HG03432 (cell line): ENCODE measurements at regions not wholly inside any gene's neighbourhood (a gene's known extent, or its start where the extent isn't known, plus 50 kb on each side); places are given as distances from the start of the nearest gene placed in this dataset.
"Not testable (repeated sequence)": the region's sequence is repeated elsewhere in the genome, so short reads cannot be mapped to it uniquely, and the experiment has no call there.

Experiments used
- ATAC-seq: cut with Tn5 transposase; IDR thresholded peaks from one replicate; pipeline ENCODE4 v1.9.1; 2021; ENCODE audit warnings: mild to moderate bottlenecking, moderate library complexity; ENCODE audit not compliant: unreplicated experiment

DNA sequence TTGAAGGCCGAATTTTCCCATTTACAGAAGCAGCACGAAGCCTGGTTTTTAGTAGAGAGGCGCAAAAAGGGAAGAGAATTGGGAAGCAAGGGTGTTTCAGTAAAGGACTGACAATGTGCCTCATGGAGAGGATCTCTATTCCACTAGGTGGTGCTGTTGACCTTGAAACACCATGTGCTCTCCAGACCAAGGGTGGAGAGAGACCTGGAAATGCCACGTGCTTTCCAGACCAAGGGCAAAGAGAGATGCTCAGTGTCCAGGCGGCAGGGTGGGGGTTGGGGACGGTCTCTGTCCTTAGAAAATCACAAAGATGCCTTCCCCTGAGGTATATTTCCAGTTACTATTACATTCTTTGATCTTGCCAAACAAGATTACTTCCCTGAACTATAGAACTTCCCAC lies 425.3 kb downstream of the CSNK1G3 start:
- ATAC-seq = no peak

DNA sequence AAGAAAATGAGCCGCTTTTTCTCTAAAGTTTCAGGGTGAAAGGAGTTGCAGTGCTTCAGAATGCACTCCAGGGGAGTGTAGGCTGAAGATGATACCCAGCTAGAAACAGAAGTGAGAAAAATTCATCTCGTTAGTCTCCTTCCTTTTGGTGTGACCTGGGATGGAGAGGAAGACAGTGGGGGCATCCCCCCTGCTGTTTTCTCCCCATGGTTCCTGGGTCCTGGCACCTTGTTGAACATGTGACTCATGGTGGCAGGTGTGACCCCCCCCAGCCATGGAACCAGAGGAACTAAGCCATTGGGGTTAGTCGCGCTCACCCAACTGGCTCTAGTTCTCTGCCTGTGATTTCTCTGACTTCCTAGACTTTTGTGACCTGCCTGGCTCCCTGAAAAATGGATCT lies 424.6 kb downstream of the CSNK1G3 start:
- no peak for ATAC-seq

DNA sequence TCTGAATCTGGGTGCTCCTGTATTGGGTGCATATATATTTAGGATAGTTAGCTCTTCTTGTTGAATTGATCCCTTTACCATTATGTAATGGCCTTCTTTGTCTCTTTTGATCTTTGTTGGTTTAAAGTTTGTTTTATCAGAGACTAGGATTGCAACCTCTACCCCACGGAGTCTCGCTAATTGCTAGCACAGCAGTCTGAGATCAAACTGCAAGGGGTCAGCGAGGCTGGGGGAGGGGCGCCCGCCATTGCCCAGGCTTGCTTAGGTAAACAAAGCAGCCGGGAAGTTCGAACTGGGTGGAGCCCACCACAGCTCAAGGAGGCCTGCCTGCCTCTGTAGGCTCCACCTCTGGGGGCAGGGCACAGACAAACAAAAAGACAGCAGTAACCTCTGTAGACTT lies 421.8 kb downstream of the CSNK1G3 start:
- not testable (repeated sequence) for ATAC-seq

DNA sequence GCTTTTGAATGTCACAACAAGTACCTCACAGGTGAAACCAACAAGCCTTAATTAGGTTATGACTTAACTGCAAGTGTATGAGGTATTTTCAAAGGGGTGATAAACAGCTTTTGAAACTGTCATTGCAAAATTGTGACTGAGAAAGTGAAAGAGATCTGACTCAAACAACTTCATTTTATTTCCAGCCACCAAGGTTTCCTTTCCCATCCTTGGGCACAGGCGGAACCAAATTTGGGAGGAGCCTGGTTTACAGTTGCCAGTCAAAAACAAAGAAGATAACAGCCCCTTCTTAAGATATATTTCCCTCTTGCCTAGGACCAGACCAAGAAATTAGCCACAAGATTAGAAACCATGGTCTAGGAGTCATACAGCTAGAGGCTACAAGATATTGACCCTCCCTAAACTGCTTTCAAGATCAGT lies 417.1 kb downstream of the CSNK1G3 start:
- ATAC-seq = peak; percentile 79

DNA sequence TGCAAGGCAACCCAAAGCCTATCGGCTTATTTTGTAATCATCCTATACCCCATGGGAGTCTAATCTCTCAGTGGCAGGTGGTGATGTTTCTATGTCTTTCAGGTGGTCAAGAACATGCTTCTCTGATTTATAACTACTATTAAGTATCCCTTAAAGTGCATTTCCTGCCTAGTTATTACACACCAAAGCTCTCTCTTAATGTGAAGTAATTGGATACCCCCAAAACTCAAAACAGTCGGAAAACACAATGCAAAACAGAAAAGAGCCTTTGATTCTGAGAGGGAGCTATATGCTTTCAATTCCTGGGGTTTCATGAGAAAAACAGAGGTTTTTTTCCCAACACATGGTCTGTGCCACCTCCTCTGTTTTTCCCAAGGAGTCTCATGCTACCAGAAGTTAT lies 416.4 kb downstream of the CSNK1G3 start:
- ATAC-seq = no peak

DNA sequence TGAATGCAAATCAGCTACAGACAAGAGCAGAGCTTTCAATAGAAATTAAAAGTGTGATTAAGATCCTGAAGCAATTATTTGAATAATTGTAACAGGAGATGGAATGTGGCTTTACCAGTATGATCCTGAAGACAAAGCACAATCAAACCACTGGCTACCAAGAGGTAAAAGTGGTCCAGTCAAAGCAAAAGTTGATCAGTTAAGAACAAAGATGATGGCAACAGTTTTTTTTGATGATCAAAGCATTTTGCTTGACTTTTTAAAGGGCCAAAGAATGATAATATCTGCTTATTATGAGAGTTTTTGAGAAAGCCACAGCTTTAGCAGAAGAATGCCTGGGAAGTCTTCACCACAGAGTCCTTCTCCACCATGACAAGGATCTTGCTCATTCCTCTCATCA lies 409.2 kb downstream of the CSNK1G3 start:
- ATAC-seq = no peak

DNA sequence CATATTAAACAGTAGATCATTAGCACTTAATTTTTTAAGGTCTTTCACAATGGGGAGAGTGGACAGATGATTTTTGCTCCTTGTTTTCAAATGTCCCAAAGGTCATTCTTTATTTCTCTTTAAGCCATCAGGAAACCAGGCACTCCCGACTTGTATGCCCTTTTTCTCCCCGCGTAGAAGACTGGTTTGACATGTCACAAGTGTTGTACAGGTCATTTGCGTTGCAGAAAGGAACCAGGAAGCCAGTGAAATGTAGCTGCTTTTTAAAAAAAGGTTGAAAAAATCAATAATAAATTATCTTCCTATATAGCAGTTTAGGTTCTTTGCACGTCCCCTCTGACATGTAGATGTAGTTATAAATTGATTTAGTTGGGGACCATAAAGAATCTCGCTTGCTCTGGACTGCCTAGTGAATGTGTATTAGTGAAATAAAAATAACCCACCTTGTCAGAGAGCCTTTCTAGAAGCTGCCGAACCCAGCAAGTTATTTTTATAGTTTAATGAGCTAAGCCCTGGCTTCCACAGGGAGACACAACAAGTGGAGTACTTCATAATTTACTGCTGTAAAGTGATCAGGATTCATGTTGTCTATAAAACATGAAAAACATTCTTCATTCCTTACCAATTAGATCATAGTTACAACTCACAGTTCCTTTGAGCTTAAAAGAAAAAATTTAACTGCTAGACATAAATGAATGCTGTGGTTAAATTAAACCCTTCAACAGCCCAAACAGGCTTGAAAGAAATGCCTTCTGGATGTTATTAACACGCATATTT lies 404.6 kb downstream of the CSNK1G3 start:
- no peak for ATAC-seq

DNA sequence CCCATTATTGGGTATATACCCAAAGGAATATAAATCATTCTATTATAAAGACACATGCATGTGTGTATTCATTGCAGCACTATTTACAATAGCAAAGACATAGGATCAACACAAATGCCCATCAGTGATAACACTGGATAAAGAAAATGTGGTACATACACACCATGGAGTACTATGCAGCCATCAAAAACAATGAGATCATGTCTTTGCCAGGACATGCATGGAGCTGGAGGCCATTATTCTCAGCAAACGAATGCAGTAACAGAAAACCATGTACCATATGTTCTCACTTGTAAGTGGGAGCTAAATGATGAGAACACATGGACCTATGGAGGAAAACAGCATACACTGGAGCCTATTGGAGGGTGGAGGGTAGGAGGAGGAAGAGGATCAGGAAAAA lies 402.4 kb downstream of the CSNK1G3 start:
- no peak for ATAC-seq

DNA sequence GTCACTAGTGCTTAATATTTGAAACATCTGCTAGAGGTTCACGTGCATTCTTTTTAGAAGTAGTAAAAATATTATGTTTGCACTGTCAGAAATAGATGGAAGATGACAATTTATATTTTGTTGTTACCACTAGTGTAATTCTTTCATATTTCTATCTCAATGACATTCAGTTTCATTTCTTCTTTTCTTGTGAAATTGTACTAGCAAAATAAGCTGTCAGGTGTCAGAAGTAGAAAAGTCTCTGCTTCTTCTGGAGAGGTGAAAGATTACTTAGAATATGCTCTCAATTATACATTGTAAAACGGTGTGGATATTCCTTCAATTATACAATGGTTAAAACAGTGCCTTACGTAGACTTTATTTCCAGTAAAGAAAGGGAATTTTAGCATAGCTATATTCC lies 395.4 kb downstream of the CSNK1G3 start:
- no peak for ATAC-seq

DNA sequence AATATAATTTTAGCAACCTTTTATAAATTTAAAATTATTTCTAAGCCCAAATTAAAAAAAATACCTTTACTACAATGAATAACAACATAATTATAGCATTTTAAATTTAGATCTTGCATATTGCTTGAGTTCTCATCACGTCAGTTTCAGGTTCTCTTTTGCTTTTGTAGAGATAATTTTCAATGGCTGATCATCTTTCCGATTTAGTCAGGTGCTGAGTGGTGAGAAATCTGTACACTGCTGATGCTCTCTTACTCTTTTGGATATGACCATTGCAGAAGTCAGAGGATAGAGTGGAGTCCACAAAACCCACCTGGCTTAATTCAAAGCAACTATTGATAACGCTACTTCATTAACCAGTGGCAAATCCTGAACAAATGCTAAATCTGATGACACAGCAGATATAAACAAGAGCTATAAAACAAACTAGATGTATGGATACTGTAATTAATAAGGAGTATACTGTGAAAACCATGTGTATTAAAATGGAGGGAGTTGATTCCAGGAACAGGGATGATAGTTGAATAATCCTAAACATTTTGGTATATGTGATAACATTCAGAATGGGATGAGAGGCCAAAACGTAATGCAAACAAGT lies 394.8 kb downstream of the CSNK1G3 start:
- ATAC-seq = no peak

DNA sequence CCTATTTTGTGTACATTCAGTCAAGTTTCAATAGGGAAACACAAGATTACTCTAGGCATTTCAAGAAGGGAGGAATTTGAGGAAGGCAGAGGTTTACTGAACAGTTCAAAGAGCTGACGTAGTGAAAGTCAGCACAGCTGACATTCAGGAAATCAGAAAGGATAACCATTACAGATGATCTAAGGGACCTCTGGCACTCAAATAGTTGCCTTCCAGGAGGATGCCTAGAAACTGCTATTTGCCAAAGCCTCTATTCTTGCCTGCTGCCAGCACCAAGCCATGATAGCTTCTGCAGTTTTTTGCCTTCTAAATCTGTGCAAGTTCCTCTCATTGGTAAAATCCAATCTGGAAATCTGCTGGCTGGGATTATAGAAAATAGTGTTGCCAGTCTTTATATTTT lies 373.1 kb downstream of the CSNK1G3 start:
- no peak for ATAC-seq

DNA sequence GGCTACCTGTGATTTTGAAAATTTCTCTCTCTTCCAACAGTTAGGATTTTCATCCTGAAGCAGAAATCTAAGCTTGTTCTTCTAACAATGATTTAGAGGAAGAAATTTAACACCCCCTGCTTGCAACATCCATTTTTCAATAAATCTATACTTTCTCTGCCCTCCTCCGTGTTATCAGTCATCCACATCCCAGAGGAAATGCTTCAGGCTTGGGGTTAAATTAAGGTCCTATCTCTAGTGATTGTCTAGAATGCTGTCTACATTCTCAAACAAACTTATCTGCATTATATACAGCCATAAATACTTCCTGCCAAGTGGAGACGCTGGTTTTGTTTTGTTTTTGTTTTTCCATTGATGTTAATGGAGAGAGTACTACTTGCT lies 371.0 kb downstream of the CSNK1G3 start:
- ATAC-seq = no peak

DNA sequence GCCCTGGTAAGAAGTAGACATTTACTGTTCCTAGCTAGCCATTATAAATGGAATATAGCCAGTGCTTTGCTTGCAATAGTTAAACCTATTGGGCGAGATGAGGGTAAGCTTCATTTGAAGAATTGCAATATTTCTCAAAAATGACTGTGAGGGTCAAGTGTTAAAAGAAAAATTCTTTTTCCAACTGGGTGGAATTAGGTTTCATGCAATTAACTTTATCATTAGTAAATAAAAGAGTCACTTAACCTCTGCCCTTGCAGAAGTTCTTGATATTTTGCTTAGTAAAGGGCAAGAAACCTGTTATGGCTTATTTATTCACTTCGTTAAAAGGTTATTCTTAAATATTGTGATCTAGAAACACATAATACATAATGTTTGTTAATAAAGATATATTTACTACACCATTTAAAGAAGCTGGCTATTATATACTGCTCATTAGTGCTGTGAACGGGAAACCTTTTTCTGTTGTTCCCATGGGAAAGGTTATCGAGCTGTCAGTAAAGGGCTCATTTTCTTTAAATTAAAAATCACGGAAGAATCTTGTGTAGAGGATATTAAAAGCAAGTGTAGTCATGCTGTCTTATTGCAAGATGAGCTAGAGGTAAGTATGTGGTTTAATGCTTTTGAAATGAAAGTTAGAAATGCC lies 370.5 kb downstream of the CSNK1G3 start:
- no peak for ATAC-seq

DNA sequence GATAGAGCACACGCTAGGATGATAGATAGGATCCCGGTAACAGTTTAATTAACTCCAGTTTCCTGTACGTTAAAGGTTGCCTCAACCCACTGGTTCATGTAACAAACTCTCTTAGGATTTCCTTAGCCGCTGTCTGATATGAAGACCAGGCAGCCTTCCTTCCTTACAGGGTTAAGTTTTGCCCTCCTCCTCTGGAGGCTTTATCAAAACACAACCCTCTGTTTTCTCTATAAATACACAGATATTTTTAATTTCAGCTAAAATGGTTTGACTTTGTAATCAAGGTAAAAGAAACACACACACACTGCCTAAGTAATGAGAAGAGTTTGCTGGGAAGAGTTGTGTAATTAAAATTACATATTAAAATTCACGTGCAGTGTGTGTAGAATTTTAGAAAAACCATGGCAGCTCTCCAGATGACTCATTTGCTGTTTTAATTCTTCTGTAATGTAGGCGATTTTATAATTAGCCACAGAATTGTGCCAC lies 369.8 kb downstream of the CSNK1G3 start:
- ATAC-seq = no peak

DNA sequence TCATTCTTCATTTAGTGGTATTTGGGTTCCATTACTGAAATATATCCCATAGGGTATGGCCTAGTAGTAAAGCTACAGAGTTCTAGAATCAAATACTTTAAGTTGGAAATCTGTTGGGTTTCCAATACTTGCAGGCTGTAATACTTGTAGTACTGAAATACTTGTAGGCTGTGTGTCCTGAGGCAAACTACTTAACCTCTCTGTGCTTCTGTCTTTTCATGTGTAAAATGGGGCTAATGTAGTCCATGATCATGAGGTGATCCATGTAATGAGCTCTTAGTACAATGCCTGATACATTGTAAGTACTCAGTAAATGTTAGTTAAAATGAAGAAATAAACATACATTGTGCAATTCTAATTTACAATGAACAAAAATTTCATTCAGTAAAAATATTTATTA lies 368.9 kb downstream of the CSNK1G3 start:
- no peak for ATAC-seq

DNA sequence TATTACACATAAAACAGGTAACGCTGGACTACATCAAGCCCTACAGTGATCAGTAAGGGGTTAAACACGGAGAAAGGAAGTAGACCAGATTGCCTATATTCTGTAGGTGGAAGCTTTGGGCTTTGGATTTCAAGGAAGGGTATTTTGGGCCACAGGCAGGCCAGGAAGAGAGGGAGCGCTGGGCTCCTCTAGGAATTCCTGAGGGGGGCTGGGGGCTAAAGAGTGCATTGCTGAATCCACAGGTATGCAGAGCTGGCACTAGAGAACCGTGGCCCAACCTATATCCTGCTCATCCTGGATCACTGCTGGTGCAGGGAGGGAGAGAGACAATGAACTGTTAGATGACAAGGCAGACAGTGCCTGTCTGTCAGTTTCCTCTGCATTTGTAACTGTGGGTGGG lies 367.1 kb downstream of the CSNK1G3 start:
- ATAC-seq = no peak

DNA sequence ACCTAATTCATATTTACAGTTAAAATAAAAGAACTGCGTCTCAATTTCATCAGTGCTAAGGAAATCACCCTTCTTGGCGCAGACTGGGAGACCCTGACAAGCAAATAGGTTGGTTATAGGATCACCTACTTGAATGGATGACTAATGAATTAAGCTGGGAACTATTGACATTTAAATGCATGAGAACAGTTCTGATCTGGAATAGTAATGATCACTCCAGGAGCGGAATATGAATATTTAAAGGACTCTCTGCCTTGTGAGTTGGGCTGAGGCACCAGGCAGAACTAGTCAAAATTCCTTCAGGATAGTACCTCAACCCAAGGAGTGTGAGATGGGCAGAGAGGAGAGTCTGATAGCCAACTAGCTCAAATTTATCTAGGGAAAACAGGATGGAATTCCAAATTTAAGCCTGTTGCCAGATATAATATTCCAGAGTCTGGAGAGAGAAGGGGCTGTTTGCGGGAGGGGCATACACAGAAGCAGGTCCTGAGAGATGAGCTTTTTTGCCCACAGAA lies 364.4 kb downstream of the CSNK1G3 start:
- ATAC-seq = no peak

DNA sequence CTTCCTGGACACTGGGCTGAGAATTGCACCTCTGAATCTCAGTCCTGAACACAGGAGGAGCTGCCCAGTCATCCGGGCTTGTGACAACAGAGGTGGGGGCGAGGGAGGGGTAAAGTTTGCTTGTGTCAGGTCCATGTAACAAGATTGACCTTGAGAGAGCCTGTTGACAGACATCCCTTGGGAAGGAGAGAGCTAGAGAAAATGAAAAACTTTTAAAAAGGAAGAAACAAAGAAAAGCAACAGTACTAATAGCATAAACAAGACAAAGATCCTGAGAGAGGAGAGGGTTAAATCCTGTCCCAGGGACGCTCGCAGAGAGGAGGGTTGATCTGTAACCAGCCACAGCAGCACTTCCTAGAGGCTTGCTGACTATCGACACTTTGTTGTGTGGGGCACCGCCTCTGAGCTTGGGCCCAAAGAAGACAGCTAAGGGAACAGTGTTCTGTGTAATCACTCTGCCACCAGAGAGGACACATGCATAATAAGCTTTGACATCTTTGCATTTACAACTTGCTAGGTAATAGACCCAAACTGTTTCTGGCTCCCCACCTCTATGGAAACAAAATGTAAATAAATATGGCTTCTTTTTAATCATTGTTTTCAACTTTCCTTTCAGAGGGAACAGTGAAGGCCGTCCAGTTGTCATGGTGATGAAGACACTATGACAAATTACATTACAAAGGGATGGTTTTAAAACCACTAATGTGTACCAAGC lies 363.7 kb downstream of the CSNK1G3 start:
- ATAC-seq = no peak

DNA sequence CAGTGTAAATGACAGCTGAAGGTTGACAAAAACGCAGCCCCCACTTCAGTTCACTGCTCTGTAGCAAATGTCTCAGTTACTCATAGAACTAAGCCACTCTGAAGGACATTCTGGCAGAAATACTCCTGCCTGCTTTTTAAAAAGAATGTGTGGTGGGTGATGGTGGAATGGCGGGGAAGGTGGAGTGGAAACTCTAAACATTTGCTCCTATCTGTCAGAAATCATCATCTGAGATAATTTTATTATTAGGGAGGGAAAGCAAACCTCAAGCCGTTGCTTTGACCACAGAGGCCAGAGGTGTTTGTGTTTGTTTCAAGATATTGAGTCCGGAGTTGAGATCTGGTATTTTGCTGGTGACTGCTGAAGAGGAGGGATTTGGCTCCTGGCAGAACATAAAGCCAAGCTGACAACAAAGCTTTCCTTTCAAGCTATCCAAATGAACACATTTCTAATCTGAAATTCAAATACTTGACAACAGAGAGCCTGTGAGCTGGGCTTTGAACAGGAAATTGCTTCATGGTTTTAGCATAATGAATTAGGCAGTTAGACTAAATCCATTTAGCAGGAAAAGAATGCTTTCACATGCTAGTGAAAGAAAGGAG lies 362.7 kb downstream of the CSNK1G3 start:
- no peak for ATAC-seq

DNA sequence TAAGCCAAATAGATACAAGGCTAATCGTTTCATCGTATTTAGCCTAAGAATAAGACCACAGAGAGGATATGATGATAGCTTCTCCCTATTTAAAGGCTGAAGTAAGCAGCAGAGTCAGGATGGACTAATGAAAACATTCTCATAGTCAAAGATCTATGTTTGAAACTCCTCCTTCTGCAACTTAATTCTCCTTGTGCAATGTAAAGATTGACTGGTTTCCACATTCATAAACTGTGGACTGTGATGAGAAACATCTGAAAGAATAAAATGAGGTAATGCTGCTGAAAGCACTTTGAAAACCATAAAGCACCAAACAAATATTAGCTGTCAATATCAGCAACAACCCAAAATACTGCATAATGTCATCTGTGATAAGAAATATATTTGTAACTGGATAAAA lies 361.9 kb downstream of the CSNK1G3 start:
- no peak for ATAC-seq

DNA sequence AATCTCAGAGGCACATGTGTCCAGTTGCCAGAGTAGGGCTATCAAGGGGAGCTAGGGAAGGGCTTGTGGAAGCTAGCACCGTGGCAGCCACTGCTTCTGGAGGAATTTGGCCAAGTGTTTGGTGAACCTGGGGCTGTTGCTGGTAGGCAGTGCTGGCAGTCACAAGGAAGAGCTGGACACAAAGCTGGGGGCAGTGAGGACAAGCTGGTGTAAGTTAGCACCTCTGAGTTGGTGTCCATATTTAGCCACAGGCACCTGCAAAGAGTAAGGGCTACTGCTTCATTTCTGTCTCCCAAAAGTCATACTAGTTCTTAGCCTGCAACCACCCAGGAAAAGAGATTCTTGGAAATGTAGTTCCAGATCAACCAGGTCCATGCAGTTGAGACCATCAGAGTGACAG lies 359.4 kb downstream of the CSNK1G3 start:
- ATAC-seq = no peak
